ENCODE measurements at regions not wholly inside any gene's neighbourhood (a gene's known extent, or its start where the extent isn't known, plus 50 kb on each side); places are given as distances from the start of the nearest gene placed in this dataset.

DNA sequence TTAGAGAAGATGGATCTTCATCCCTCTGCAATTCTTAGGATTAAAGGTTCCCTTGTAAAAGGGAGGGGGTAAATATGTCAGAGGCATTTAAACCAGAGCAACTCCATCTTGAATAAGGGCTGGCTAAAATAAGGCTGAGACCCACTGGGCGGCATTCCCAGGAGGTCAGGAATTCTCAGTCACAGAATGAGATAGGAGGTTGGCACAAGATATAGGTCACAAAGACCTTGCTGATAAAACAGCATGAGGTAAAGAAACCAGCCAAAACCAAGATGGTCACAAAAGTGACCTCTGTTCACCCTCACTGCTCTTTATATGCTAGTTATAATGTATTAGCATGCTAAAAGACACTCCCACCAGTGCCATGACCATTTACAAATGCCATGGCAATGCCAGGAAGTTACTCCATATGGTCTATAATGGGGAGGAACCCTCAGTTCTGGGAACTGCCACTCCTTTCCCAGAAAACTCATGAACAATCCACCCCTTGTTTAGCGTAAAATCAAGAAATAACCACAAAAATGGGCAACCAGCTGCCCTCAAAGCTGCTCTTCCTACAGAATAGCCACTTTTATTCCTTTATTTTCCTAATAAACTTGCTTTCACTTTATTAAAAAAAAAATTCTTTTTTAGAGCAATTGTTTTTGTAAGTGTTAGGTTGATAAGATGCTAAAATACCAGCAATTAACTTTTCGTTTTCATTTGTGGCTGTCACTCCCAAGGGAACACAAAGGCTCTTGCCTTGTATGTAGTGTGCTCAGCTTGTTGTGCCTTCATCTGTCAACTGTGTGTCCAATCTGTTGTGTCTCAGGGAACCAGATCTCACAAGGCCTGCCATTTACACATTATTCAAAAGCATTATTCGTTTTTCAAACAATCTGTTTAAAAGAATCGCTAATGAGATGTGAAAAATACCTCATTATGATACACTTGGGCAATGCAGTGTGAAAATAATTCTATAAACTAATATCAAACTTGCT lies 205.2 kb upstream of the RGPD4 start:
- no peaks in the 10 kb centered on the region for H3K36me3 ChIP-seq (ENCODE audit: control insufficient read depth in 2 of 2, extremely low read depth in 1 of 2, insufficient read depth in 1 of 2, low read length in 1 of 2)
- no peaks in the 10 kb centered on the region for H3K4me1 Mint-ChIP-seq
- no peak for ATAC-seq (replicated peaks in 1 of 4)
- no peak overlapping the region for H3K4me3 ChIP-seq (ENCODE audit: control insufficient read depth in 1 of 2, extremely low read depth in 1 of 2, low read length in 1 of 2)
- ChIA-PET POLR2A (no interaction called here), CTCF (no interaction called here)
- H3K27me3 Mint-ChIP-seq = no peaks in the 10 kb centered on the region
- H3K27ac Mint-ChIP-seq = no peak overlapping the region
- H3K4me3 Mint-ChIP-seq = no peak overlapping the region
- H3K9me3 Mint-ChIP-seq = peaks cover 11 to 24% (median 14%) of the 10 kb centered on the region in 3 donors
- H3K9me3 ChIP-seq = no peaks in the 10 kb centered on the region
- DNase-seq = no peak
- WGBS (ENCODE audit: insufficient coverage) = 72% methylated on average over 2 of the region's 5 CpGs
- no peaks in the 10 kb centered on the region for H3K27me3 ChIP-seq (replicated peaks in 1 of 2; ENCODE audit: control insufficient read depth in 2 of 2, extremely low read depth in 1 of 2, insufficient read depth in 2 of 2, low read length in 1 of 2)
- no peak overlapping the region for H3K27ac ChIP-seq (ENCODE audit: low read length)
- no peaks in the 10 kb centered on the region for H3K36me3 Mint-ChIP-seq
- no peaks in the 10 kb centered on the region for H3K4me1 ChIP-seq (ENCODE audit: control insufficient read depth in 1 of 2, extremely low read depth in 1 of 2, insufficient read depth in 2 of 2, low read length in 2 of 2)

DNA sequence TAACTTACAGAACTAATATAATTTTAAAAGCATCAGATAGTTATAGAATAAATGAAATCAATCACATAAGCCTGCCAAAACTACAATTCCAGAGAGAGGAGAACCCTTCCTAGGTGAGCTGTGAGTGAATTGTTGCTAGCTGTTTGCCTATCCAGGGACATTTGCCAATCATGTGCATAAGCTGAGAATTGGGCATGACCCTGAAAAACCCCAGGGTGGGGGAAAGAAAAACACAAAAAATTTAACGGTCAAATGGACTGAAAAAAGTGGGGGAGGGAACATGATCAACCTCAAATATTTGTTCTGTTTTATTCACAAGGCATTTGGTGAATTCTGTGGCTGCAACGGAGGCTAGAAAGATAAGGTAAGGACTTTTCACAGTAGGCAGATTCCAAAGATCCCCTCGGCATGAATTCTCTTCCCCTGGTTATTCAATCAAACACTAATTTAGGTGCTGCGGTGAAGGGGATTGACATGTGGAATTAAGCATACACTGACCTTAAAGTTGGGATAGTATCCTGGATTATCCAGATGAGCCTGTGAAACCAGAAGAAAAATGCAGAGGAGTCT lies 203.9 kb upstream of the RGPD4 start:
- CTCF ChIA-PET = no interaction called here

DNA sequence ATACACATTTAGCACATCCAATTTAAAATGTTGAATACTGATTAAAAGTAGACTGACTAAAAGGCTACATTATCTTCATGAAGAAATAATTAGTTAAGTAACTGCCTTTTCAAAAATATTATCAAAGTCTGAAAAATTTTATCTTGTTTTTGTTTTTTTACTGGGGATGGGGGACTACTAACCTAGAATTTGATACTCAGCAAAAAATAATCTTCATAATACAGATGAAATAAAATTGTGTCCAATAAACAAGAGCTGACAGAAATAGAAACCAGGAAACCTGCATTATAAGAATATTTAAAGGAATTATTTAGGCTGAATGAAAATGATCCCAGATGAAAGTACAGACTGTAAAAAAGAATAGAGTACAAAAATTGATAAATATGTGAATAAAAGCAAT lies 200.7 kb upstream of the RGPD4 start:
- DNase-seq (no peak), ATAC-seq (replicated peaks in 1 of 4) (no peak)
- no peaks in the 10 kb centered on the region for H3K27me3 ChIP-seq (replicated peaks in 1 of 2; ENCODE audit: control insufficient read depth in 2 of 2, extremely low read depth in 1 of 2, insufficient read depth in 2 of 2, low read length in 1 of 2)
- no peaks in the 10 kb centered on the region for H3K36me3 ChIP-seq (ENCODE audit: control insufficient read depth in 2 of 2, extremely low read depth in 1 of 2, insufficient read depth in 1 of 2, low read length in 1 of 2)
- Mint-ChIP-seq H3K27me3 (no peaks in the 10 kb centered on the region), H3K36me3 (no peaks in the 10 kb centered on the region), H3K27ac (no peak overlapping the region), H3K4me1 (no peaks in the 10 kb centered on the region), H3K9me3 (peaks cover 17 to 39% (median 23%) of the 10 kb centered on the region in 3 donors), H3K4me3 (no peak overlapping the region)
- H3K4me1 ChIP-seq (ENCODE audit: control insufficient read depth in 1 of 2, extremely low read depth in 1 of 2, insufficient read depth in 2 of 2, low read length in 2 of 2) = no peaks in the 10 kb centered on the region
- POLR2A ChIA-PET = no interaction called here
- CTCF ChIA-PET = no interaction called here
- no peak overlapping the region for H3K27ac ChIP-seq (ENCODE audit: low read length)
- no peak overlapping the region for H3K4me3 ChIP-seq (ENCODE audit: control insufficient read depth in 1 of 2, extremely low read depth in 1 of 2, low read length in 1 of 2)
- H3K9me3 ChIP-seq = no peaks in the 10 kb centered on the region

More for the DNA sequence above, 203.9 kb upstream of the RGPD4 start:
- 100% methylated on average over 1 of the region's 4 CpGs for WGBS (ENCODE audit: insufficient coverage)
- DNase-seq = no peak
- Mint-ChIP-seq H3K36me3 (no peaks in the 10 kb centered on the region), H3K4me1 (no peaks in the 10 kb centered on the region), H3K4me3 (no peak overlapping the region), H3K27ac (no peak overlapping the region), H3K27me3 (no peaks in the 10 kb centered on the region), H3K9me3 (peaks cover 13 to 35% (median 19%) of the 10 kb centered on the region in 3 donors)
- H3K27ac ChIP-seq (ENCODE audit: low read length) = no peak overlapping the region
- POLR2A ChIA-PET = no interaction called here
- no peaks in the 10 kb centered on the region for H3K36me3 ChIP-seq (ENCODE audit: control insufficient read depth in 2 of 2, extremely low read depth in 1 of 2, insufficient read depth in 1 of 2, low read length in 1 of 2)
- no peak overlapping the region for H3K4me3 ChIP-seq (ENCODE audit: control insufficient read depth in 1 of 2, extremely low read depth in 1 of 2, low read length in 1 of 2)
- ATAC-seq (replicated peaks in 1 of 4) = no peak
- no peaks in the 10 kb centered on the region for H3K27me3 ChIP-seq (replicated peaks in 1 of 2; ENCODE audit: control insufficient read depth in 2 of 2, extremely low read depth in 1 of 2, insufficient read depth in 2 of 2, low read length in 1 of 2)
- H3K9me3 ChIP-seq = no peaks in the 10 kb centered on the region
- H3K4me1 ChIP-seq (ENCODE audit: control insufficient read depth in 1 of 2, extremely low read depth in 1 of 2, insufficient read depth in 2 of 2, low read length in 2 of 2) = no peaks in the 10 kb centered on the region

DNA sequence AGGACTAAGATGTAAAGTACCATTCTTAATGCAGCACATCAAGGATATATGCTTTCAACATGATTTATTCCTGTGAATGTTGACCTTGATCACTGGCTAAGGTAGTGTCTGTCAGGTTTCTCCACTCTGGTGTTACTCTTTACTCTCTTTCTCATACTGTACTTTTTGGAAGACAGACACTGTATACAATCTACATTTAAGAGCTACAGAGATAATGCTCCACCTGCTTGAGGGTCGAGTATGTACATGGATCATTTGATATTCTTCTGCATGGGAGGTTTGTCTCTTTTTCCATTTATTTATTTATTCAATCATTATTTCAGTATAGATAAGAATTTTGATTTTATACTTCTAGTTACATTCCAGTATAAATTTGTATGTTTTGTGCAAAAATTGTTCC lies 199.5 kb upstream of the RGPD4 start:
- Histone ChIP-seq H3K9me3 (no peaks in the 10 kb centered on the region), H3K4me3 (ENCODE audit: control insufficient read depth in 1 of 2, extremely low read depth in 1 of 2, low read length in 1 of 2) (no peak overlapping the region), H3K27ac (ENCODE audit: low read length) (no peak overlapping the region), H3K36me3 (ENCODE audit: control insufficient read depth in 2 of 2, extremely low read depth in 1 of 2, insufficient read depth in 1 of 2, low read length in 1 of 2) (no peaks in the 10 kb centered on the region), H3K27me3 (replicated peaks in 1 of 2; ENCODE audit: control insufficient read depth in 2 of 2, extremely low read depth in 1 of 2, insufficient read depth in 2 of 2, low read length in 1 of 2) (no peaks in the 10 kb centered on the region), H3K4me1 (ENCODE audit: control insufficient read depth in 1 of 2, extremely low read depth in 1 of 2, insufficient read depth in 2 of 2, low read length in 2 of 2) (no peaks in the 10 kb centered on the region)
- POLR2A ChIA-PET = no interaction called here
- Mint-ChIP-seq H3K36me3 (no peaks in the 10 kb centered on the region), H3K4me1 (no peaks in the 10 kb centered on the region), H3K27me3 (no peaks in the 10 kb centered on the region), H3K27ac (no peak overlapping the region), H3K4me3 (no peak overlapping the region), H3K9me3 (peaks cover 17 to 39% (median 23%) of the 10 kb centered on the region in 3 donors)
- CTCF ChIA-PET = no interaction called here
- ATAC-seq (replicated peaks in 1 of 4) (no peak), DNase-seq (no peak)
- no CpG with 5 or more reads among the region's 1 CpG for WGBS (ENCODE audit: insufficient coverage)

DNA sequence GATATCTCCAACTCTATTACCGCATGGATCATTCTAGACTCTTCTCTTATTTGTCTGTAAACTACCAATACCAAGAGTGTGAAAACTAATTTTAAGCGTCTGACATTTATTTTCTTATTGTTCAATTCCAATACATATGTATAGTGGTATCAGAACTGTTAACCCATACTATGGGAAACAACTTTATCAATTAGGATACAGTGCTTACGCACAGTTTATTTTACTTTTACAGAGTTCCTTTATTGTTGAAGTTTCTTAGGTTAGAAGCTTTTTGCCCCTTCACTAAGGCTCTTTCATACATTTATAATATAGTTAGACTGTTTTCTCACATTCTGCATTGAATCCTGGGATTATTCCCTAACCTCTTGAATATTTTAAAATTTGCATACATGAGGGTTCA lies 198.8 kb upstream of the RGPD4 start:
- H3K27me3 Mint-ChIP-seq = no peaks in the 10 kb centered on the region
- H3K4me1 Mint-ChIP-seq = no peaks in the 10 kb centered on the region
- no peak overlapping the region for H3K27ac Mint-ChIP-seq
- ATAC-seq (replicated peaks in 1 of 4) (no peak), DNase-seq (no peak)
- Histone ChIP-seq H3K27ac (ENCODE audit: low read length) (no peak overlapping the region), H3K36me3 (ENCODE audit: control insufficient read depth in 2 of 2, extremely low read depth in 1 of 2, insufficient read depth in 1 of 2, low read length in 1 of 2) (no peaks in the 10 kb centered on the region), H3K4me1 (ENCODE audit: control insufficient read depth in 1 of 2, extremely low read depth in 1 of 2, insufficient read depth in 2 of 2, low read length in 2 of 2) (no peaks in the 10 kb centered on the region), H3K4me3 (ENCODE audit: control insufficient read depth in 1 of 2, extremely low read depth in 1 of 2, low read length in 1 of 2) (no peak overlapping the region), H3K27me3 (replicated peaks in 1 of 2; ENCODE audit: control insufficient read depth in 2 of 2, extremely low read depth in 1 of 2, insufficient read depth in 2 of 2, low read length in 1 of 2) (no peaks in the 10 kb centered on the region), H3K9me3 (no peaks in the 10 kb centered on the region)
- ChIA-PET POLR2A (no interaction called here), CTCF (no interaction called here)
- peaks cover 17 to 42% (median 20%) of the 10 kb centered on the region in 3 donors for H3K9me3 Mint-ChIP-seq
- WGBS (ENCODE audit: insufficient coverage) = no CpG with 5 or more reads among the region's 3 CpGs
- no peaks in the 10 kb centered on the region for H3K36me3 Mint-ChIP-seq
- no peak overlapping the region for H3K4me3 Mint-ChIP-seq

DNA sequence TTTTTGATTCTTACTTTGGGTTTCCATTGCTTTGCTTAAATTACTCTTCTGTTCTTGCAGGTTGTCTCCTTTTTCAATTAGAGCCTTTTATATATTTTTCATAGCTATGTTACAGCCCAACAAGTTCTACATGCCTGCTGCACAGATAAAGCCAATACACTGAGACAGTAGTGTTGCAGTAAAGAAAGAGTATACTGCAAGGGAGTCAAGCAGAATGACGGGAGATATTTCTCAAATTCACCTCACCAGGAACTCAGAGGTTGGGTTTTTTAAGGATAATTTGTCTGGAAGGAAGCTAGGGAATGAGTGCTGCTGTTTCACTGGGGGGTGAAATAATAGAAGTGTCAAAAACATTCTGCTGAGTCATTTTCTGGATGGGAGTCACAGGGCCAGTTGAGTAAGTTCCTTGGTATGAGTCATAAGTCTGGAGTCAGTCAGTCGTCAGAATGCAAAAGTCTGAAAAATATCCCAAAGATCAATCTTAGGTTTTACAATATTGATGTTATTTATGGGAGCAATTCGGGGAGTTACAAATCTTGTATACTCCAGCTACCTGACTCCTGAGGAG lies 193.0 kb upstream of the RGPD4 start:
- no peak for ATAC-seq (replicated peaks in 1 of 4)
- no peak for DNase-seq
- Mint-ChIP-seq H3K4me1 (no peaks in the 10 kb centered on the region), H3K27me3 (no peaks in the 10 kb centered on the region), H3K36me3 (no peaks in the 10 kb centered on the region), H3K9me3 (peaks cover 5 to 30% (median 16%) of the 10 kb centered on the region in 3 donors), H3K4me3 (no peak overlapping the region), H3K27ac (no peak overlapping the region)
- no peaks in the 10 kb centered on the region for H3K27me3 ChIP-seq (replicated peaks in 1 of 2; ENCODE audit: control insufficient read depth in 2 of 2, extremely low read depth in 1 of 2, insufficient read depth in 2 of 2, low read length in 1 of 2)
- no CpG with 5 or more reads among the region's 3 CpGs for WGBS (ENCODE audit: insufficient coverage)
- no peak overlapping the region for H3K27ac ChIP-seq (ENCODE audit: low read length)
- POLR2A ChIA-PET = no interaction called here
- CTCF ChIA-PET = no interaction called here
- H3K36me3 ChIP-seq (ENCODE audit: control insufficient read depth in 2 of 2, extremely low read depth in 1 of 2, insufficient read depth in 1 of 2, low read length in 1 of 2) = no peaks in the 10 kb centered on the region
- no peak overlapping the region for H3K4me3 ChIP-seq (ENCODE audit: control insufficient read depth in 1 of 2, extremely low read depth in 1 of 2, low read length in 1 of 2)
- H3K4me1 ChIP-seq (ENCODE audit: control insufficient read depth in 1 of 2, extremely low read depth in 1 of 2, insufficient read depth in 2 of 2, low read length in 2 of 2) = no peaks in the 10 kb centered on the region
- no peaks in the 10 kb centered on the region for H3K9me3 ChIP-seq

Data from T-cell (primary cell).